Right cardiac atrium (tissue), 5 donors: ENCODE measurements at regions not wholly inside any gene's neighbourhood (a gene's known extent, or its start where the extent isn't known, plus 50 kb on each side); places are given as distances from the start of the nearest gene placed in this dataset.
A peak's percentile ranks its signal among the peaks of the same experiment; 100 is the strongest.
"Not testable (repeated sequence)": the region's sequence is repeated elsewhere in the genome, so short reads cannot be mapped to it uniquely, and the experiment has no call there.

Source experiments
- ATAC-seq, 2 donors: fragments of 200-7000 bp; cut with Tn5 transposase; one replicate each; pipeline versions ENCODE4 v1.8.0 to v1.9.1; 2020; ENCODE audit warnings: moderate library complexity in 2 of 2, mild to moderate bottlenecking in 1 of 2
- DNase-seq, 3 donors: peaks; one replicate each; pipeline ENCODE4 v3.0.0-alpha.2; 2020
- H3K27ac ChIP-seq: one replicate; pipeline ENCODE4 v1.5.1; 2013; ENCODE audit warnings: mild to moderate bottlenecking, low read length, control low read depth, moderate library complexity
- H3K27me3 ChIP-seq: one replicate; pipeline ENCODE4 v1.6.1; 2013; ENCODE audit not compliant: control insufficient read depth, insufficient read depth
- H3K4me1 ChIP-seq: one replicate; pipeline ENCODE4 v1.6.1; 2013; ENCODE audit warnings: low read length; ENCODE audit not compliant: control insufficient read depth, insufficient read depth
- H3K4me3 ChIP-seq: one replicate; pipeline ENCODE4 v1.5.1; 2013; ENCODE audit warnings: low read length, control low read depth
- H3K9me3 ChIP-seq: one replicate; pipeline ENCODE4 v1.6.1; 2013; ENCODE audit warnings: low read length; ENCODE audit not compliant: control insufficient read depth
- WGBS: extraction: QIAGEN DNeasy Blood & Tissue Kit; methylation state at CpG from one replicate; pipeline ENCODE4 v1.1.7; 2013; 5-methylcytosine and 5-hydroxymethylcytosine counted together
- intact Hi-C, 4 donors: fragments of 100-400 bp; cut with DNase I; formaldehyde crosslinking; loops; one replicate each; pipeline versions ENCODE4 v1.11.0 to v1.14.0; 2022 to 2023
- donor health status: healthy with polysubstance abuse.
- donor health status: DM: no; HTN: yes; CAD: no.
- donor health status: DM: no; HTN: no; CAD: no.
- donor health status: DM: no; HTN: yes; CAD: no; lungs with severe emphysema.
- donor health status: DM: yes; HTN: yes; CAD: no.

GRCh38 chr2:166641516-166641915 lies 147.5 kb upstream of the SCN7A start:
- H3K4me3 ChIP-seq, DNase-seq, H3K4me1 ChIP-seq, ATAC-seq, H3K27me3 ChIP-seq, H3K27ac ChIP-seq, intact Hi-C loops, H3K9me3 ChIP-seq: not testable (repeated sequence)
- WGBS = 86% methylated on average over 3 of the region's 3 CpGs

GRCh38 chr2:166637051-166637450 lies 143.0 kb upstream of the SCN7A start:
- DNase-seq = no peak
- no peaks in the 10 kb centered on the region for H3K27me3 ChIP-seq
- no peaks in the 10 kb centered on the region for H3K9me3 ChIP-seq
- H3K4me3 ChIP-seq = no peak overlapping the region
- no peaks in the 10 kb centered on the region for H3K4me1 ChIP-seq
- intact Hi-C loops = no loop called here
- H3K27ac ChIP-seq = no peak overlapping the region
- ATAC-seq = no peak
- 72% methylated on average over 1 of the region's 1 CpG for WGBS

- Histone ChIP-seq H3K4me1 (no peaks in the 10 kb centered on the region), H3K27me3 (no peaks in the 10 kb centered on the region), H3K4me3 (no peak overlapping the region), H3K27ac (no peak overlapping the region), H3K9me3 (no peaks in the 10 kb centered on the region)
- no peak for ATAC-seq
- no peak for DNase-seq
- WGBS = 89% methylated on average over 4 of the region's 4 CpGs
- intact Hi-C loops = no loop called here
Observed at GRCh38 chr2:166634706-166635105, 140.7 kb upstream of the SCN7A start.

- ATAC-seq = no peak
- intact Hi-C loops = no loop called here
Observed at GRCh38 chr2:166632616-166633015, 138.6 kb upstream of the SCN7A start.

DNA sequence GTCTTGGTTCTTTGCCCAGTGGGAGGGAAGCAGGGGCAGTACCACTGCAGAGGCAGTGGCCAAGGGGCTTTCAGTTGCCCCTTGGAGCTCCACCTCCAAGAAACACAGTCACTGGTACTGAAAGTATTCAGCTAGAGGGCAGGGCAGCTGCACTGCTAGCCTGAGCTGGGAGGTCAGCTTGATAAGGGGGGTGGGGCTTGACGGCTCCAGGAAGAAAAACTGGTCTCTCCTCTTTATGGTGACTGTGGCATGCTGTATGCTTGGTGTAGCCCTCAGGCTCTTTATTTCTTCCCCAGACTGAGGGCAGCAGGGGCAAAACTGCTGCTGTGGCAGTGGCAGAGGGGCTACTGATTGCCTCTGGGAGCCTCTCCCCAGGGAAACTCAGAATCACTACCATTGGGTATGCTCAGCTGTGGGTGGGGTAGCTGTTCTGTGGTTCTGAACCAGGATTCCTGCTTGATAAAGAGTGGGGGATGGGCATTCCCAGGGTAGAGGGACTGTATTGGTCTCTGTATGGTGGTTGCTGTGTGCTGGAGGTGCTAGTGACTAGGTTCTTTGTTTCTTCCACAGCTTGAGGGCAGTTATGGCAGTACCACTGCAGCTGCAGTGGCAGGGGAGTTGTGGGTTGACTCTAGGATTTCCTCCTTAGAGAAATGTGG lies 134.6 kb upstream of the SCN7A start:
- H3K27me3 ChIP-seq = no peaks in the 10 kb centered on the region
- H3K4me3 ChIP-seq = no peak overlapping the region
- DNase-seq (no peak), ATAC-seq (peak in 1 of 2 donors; percentile 19)
- intact Hi-C loops = no loop called here
- H3K9me3 ChIP-seq = no peaks in the 10 kb centered on the region
- H3K4me1 ChIP-seq = no peaks in the 10 kb centered on the region
- H3K27ac ChIP-seq = no peak overlapping the region
- 63% methylated on average over 1 of the region's 1 CpG for WGBS

More at GRCh38 chr2:166632616-166633015, 138.6 kb upstream of the SCN7A start:
- no peaks in the 10 kb centered on the region for H3K27me3 ChIP-seq
- no peak for DNase-seq
- no peak overlapping the region for H3K4me3 ChIP-seq
- WGBS = 44% methylated on average over 3 of the region's 3 CpGs
- no peak overlapping the region for H3K27ac ChIP-seq
- no peaks in the 10 kb centered on the region for H3K4me1 ChIP-seq
- H3K9me3 ChIP-seq = no peaks in the 10 kb centered on the region

- ATAC-seq (peak in 1 of 2 donors; percentile 55), DNase-seq (no peak)
- no peak overlapping the region for H3K27ac ChIP-seq
- 81% methylated on average over 2 of the region's 2 CpGs for WGBS
- H3K9me3 ChIP-seq = no peaks in the 10 kb centered on the region
- no peaks in the 10 kb centered on the region for H3K4me1 ChIP-seq
- no peaks in the 10 kb centered on the region for H3K27me3 ChIP-seq
- intact Hi-C loops = no loop called here
- H3K4me3 ChIP-seq = no peak overlapping the region
Observed at GRCh38 chr2:166627893-166628292, 133.8 kb upstream of the SCN7A start.

DNA sequence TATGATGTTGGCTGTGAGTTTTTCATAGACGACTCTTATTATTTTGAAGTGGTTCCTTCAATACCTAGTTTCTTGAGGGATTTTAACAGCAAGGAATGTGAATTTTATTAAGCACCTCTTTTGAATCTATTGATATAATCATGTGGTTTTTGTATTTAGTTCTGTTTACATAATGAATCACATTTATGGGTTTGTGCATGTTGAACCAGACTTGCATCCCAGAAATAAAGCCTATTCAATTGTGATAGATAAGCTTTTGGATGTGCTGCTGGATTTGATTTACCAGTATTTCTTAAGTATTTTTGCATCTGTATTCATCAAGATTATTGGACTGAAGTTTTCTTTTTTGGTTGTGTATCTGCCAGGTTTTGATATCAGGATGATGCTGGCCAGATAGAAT lies 131.6 kb upstream of the SCN7A start:
- H3K9me3 ChIP-seq = no peaks in the 10 kb centered on the region
- ATAC-seq (no peak), DNase-seq (no peak)
- H3K4me3 ChIP-seq = no peak overlapping the region
- intact Hi-C loops = no loop called here
- 90% methylated on average over 1 of the region's 1 CpG for WGBS
- H3K27me3 ChIP-seq = no peaks in the 10 kb centered on the region
- H3K4me1 ChIP-seq = no peaks in the 10 kb centered on the region
- no peak overlapping the region for H3K27ac ChIP-seq

- Histone ChIP-seq H3K4me1 (no peaks in the 10 kb centered on the region), H3K27me3 (no peaks in the 10 kb centered on the region), H3K27ac (no peak overlapping the region), H3K9me3 (no peaks in the 10 kb centered on the region), H3K4me3 (no peak overlapping the region)
- no peak for DNase-seq
- ATAC-seq = no peak
- intact Hi-C loops = no loop called here
Observed at GRCh38 chr2:166614503-166614902, 120.5 kb upstream of the SCN7A start.

- H3K27ac ChIP-seq = no peak overlapping the region
- no peaks in the 10 kb centered on the region for H3K4me1 ChIP-seq
- no peak for DNase-seq
- no peaks in the 10 kb centered on the region for H3K9me3 ChIP-seq
- no peaks in the 10 kb centered on the region for H3K27me3 ChIP-seq
- H3K4me3 ChIP-seq = no peak overlapping the region
- no peak for ATAC-seq
- 43% methylated on average over 4 of the region's 4 CpGs for WGBS
- intact Hi-C loops = no loop called here
Observed at GRCh38 chr2:166614029-166614428, 120.0 kb upstream of the SCN7A start.

DNA sequence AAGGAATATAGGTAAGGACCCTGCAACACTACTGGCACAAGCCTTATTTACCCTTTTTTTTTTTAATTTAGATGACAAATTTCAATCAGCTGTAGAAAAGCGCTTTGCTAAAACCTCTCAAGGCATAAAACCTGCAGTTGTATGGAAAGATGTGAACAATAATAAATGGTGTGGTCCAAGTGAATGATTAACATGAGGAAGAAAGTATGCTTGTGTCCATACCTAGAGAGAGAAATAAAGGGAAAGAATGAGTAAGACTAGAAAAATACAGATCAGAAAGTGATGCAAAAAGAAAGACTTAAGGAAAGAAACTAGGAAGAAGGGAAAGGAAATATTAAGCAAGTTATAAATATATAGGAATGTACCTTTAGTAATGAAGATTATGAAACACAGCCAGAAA lies 119.2 kb upstream of the SCN7A start:
- H3K4me1 ChIP-seq = no peaks in the 10 kb centered on the region
- DNase-seq (no peak), ATAC-seq (no peak)
- no peak overlapping the region for H3K27ac ChIP-seq
- no peaks in the 10 kb centered on the region for H3K9me3 ChIP-seq
- 96% methylated on average over 1 of the region's 1 CpG for WGBS
- intact Hi-C loops = no loop called here
- H3K27me3 ChIP-seq = no peaks in the 10 kb centered on the region
- H3K4me3 ChIP-seq = no peak overlapping the region

GRCh38 chr2:166612214-166612613 lies 118.2 kb upstream of the SCN7A start:
- WGBS = 94% methylated on average over 6 of the region's 6 CpGs
- no peak overlapping the region for H3K27ac ChIP-seq
- intact Hi-C loops = no loop called here
- no peaks in the 10 kb centered on the region for H3K9me3 ChIP-seq
- no peak for DNase-seq
- H3K27me3 ChIP-seq = no peaks in the 10 kb centered on the region
- H3K4me3 ChIP-seq = no peak overlapping the region
- no peaks in the 10 kb centered on the region for H3K4me1 ChIP-seq
- ATAC-seq = no peak

- no peak for ATAC-seq
- H3K4me1 ChIP-seq = no peaks in the 10 kb centered on the region
- no peak for DNase-seq
- intact Hi-C loops = no loop called here
- WGBS = 76% methylated on average over 5 of the region's 5 CpGs
- no peaks in the 10 kb centered on the region for H3K27me3 ChIP-seq
- H3K9me3 ChIP-seq = no peaks in the 10 kb centered on the region
- no peak overlapping the region for H3K27ac ChIP-seq
- no peak overlapping the region for H3K4me3 ChIP-seq
Observed at GRCh38 chr2:166610913-166611305, 116.9 kb upstream of the SCN7A start.
